H1 (cell line): ENCODE measurements at regions not wholly inside any gene's neighbourhood (a gene's known extent, or its start where the extent isn't known, plus 50 kb on each side); places are given as distances from the start of the nearest gene placed in this dataset.

Experiments used
- CTCF ChIA-PET: fragments of 300-600 bp; sonication (Branson Sonifier 250); formaldehyde crosslinking; loops from one replicate; lab custom pipeline; 2021; ENCODE audit not compliant: partially characterized antibody; lab: Charles Lee
- POLR2A ChIA-PET: fragments of 300-600 bp; sonication (Branson Sonifier 250); formaldehyde crosslinking; loops from one replicate; lab custom pipeline; 2021; ENCODE audit warnings: inconsistent platforms; ENCODE audit not compliant: partially characterized antibody; lab: Charles Lee
- DNase-seq, 2 experiments: peaks; one replicate each; pipeline versions ENCODE4 v3.0.0 to v3.0.0-alpha.2; 2010 to 2022; ENCODE audit warnings: low spot score in 2 of 2, low read depth in 1 of 2, mixed read lengths in 1 of 2
- FAIRE-seq: peaks from 2 replicates; lab custom pipeline; 2011; peaks lifted over from hg19 to GRCh38; lab: Jason Lieb, UNC
- H2AFZ ChIP-seq: 2 replicates; pipeline ENCODE4 v1.8.1; 2012; ENCODE audit warnings: low read length, inconsistent platforms
- H2AK5ac ChIP-seq: 2 replicates; pipeline ENCODE4 v1.6.1; 2013; ENCODE audit warnings: low read depth, low read length
- H2BK120ac ChIP-seq: replicated peaks from 2 replicates; pipeline ENCODE3; 2013; ENCODE audit warnings: low read depth, low read length, inconsistent platforms
- H2BK12ac ChIP-seq: 2 replicates; pipeline ENCODE4 v1.6.1; 2013; ENCODE audit warnings: low read depth, low read length
- H2BK15ac ChIP-seq: 2 replicates; pipeline ENCODE4 v1.6.1; 2013; ENCODE audit warnings: low read length
- H2BK20ac ChIP-seq: 2 replicates; pipeline ENCODE4 v1.6.1; 2013; ENCODE audit warnings: low read length
- H2BK5ac ChIP-seq: 2 replicates; pipeline ENCODE4 v1.6.1; 2013; ENCODE audit warnings: low read depth, low read length
- H3K14ac ChIP-seq: 2 replicates; pipeline ENCODE4 v1.6.1; 2013; ENCODE audit warnings: inconsistent platforms; ENCODE audit not compliant: insufficient read length
- H3K18ac ChIP-seq: 2 replicates; pipeline ENCODE4 v1.6.1; 2013; ENCODE audit warnings: low read length; ENCODE audit errors: extremely low read depth
- H3K23ac ChIP-seq: 2 replicates; pipeline ENCODE4 v1.6.1; 2013; ENCODE audit warnings: inconsistent platforms; ENCODE audit not compliant: insufficient read length
- H3K23me2 ChIP-seq: 2 replicates; pipeline ENCODE4 v1.6.1; 2013; ENCODE audit warnings: low read depth, low read length
- H3K27ac ChIP-seq: 2 replicates; pipeline ENCODE4 v1.6.1; 2011; ENCODE audit warnings: low read depth, low read length, inconsistent platforms
- H3K27me3 ChIP-seq, 4 experiments: replicated peaks in 1 of 4; 1 replicate in 1 of 4; 2 replicates in 3 of 4; pipeline versions ENCODE4 v1.6.1 to v1.8.1; 2011 to 2013; ENCODE audit warnings: low read length in 3 of 4, mild to moderate bottlenecking in 3 of 4, inconsistent platforms in 2 of 4, mixed read lengths in 2 of 4, moderate library complexity in 1 of 4; ENCODE audit not compliant: control insufficient read depth in 3 of 4, insufficient read depth in 3 of 4; ENCODE audit errors: extremely low read depth in 1 of 4
- H3K36me3 ChIP-seq, 4 experiments: 2 replicates each; pipeline versions ENCODE4 v1.6.1 to v1.8.1; 2011 to 2013; ENCODE audit warnings: mild to moderate bottlenecking in 4 of 4, low read length in 3 of 4, moderate library complexity in 2 of 4, control low read depth in 1 of 4, inconsistent platforms in 1 of 4; ENCODE audit not compliant: insufficient read depth in 4 of 4, control insufficient read depth in 2 of 4
- H3K4ac ChIP-seq: replicated peaks from 2 replicates; pipeline ENCODE3; 2013; ENCODE audit warnings: low read length, low read depth, mixed read lengths, inconsistent platforms; ENCODE audit not compliant: insufficient read length
- H3K4me1 ChIP-seq, 4 experiments: replicated peaks in 1 of 4; 1 replicate in 1 of 4; 2 replicates in 3 of 4; pipeline versions ENCODE4 v1.6.1 to v1.8.1; 2011 to 2013; ENCODE audit warnings: low read length in 3 of 4, inconsistent platforms in 2 of 4, mixed read lengths in 1 of 4; ENCODE audit not compliant: insufficient read depth in 4 of 4, control insufficient read depth in 3 of 4
- H3K4me2 ChIP-seq, 2 experiments: 2 replicates each; pipeline versions ENCODE4 v1.6.1 to v1.8.1; 2011 to 2013; ENCODE audit warnings: low read depth in 2 of 2, low read length in 2 of 2, control low read depth in 1 of 2, inconsistent platforms in 1 of 2, mild to moderate bottlenecking in 1 of 2; ENCODE audit not compliant: insufficient read depth in 1 of 2
- H3K4me3 ChIP-seq, 4 experiments: fragments of 200-600, 300-600 bp in 1 of 4; sonication (generic), shearing (Covaris generic), sonication (Bioruptor Twin) in 1 of 4; 2 replicates each; pipeline versions ENCODE4 v1.5.1 to v1.8.1; 2011 to 2016; ENCODE audit warnings: low read length in 4 of 4, low read depth in 3 of 4, control low read depth in 2 of 4, inconsistent platforms in 2 of 4, mild to moderate bottlenecking in 2 of 4, mixed read lengths in 1 of 4, moderate library complexity in 1 of 4; ENCODE audit not compliant: insufficient read depth in 2 of 4; ENCODE audit errors: extremely low read depth in 1 of 4
- H3K56ac ChIP-seq: replicated peaks from 2 replicates; pipeline ENCODE3; 2013; ENCODE audit warnings: low read depth, mild to moderate bottlenecking, mixed read lengths, low read length, inconsistent platforms; ENCODE audit not compliant: insufficient read length
- H3K79me1 ChIP-seq: 2 replicates; pipeline ENCODE4 v1.6.1; 2013; ENCODE audit warnings: low read depth, low read length, control low read depth
- H3K79me2 ChIP-seq, 2 experiments: 2 replicates each; pipeline versions ENCODE4 v1.6.1 to v1.8.1; 2012 to 2013; ENCODE audit warnings: low read length in 2 of 2, mild to moderate bottlenecking in 2 of 2, inconsistent platforms in 1 of 2; ENCODE audit not compliant: insufficient read depth in 2 of 2, control insufficient read depth in 1 of 2
- H3K9ac ChIP-seq, 4 experiments: replicated peaks in 1 of 4; 1 replicate in 1 of 4; 2 replicates in 3 of 4; pipeline versions ENCODE4 v1.6.1 to v1.8.1; 2011 to 2013; ENCODE audit warnings: low read depth in 3 of 4, low read length in 3 of 4, control low read depth in 2 of 4, mild to moderate bottlenecking in 2 of 4, moderate library complexity in 2 of 4, inconsistent platforms in 1 of 4; ENCODE audit errors: extremely low read depth in 1 of 4
- H3K9me3 ChIP-seq, 2 experiments: 2 replicates each; pipeline versions ENCODE4 v1.6.1 to v1.8.1; 2012 to 2013; ENCODE audit warnings: mild to moderate bottlenecking in 2 of 2, moderate library complexity in 2 of 2, control low read depth in 1 of 2, inconsistent platforms in 1 of 2, low read depth in 1 of 2, low read length in 1 of 2, mixed read lengths in 1 of 2; ENCODE audit not compliant: insufficient read depth in 2 of 2
- H4K20me1 ChIP-seq, 2 experiments: replicated peaks in 1 of 2; 2 replicates each; pipeline versions ENCODE3 to v1.8.1; 2011 to 2013; ENCODE audit warnings: inconsistent platforms in 2 of 2, low read length in 2 of 2, mild to moderate bottlenecking in 1 of 2; ENCODE audit not compliant: insufficient read depth in 2 of 2, control insufficient read depth in 1 of 2
- H4K5ac ChIP-seq: 2 replicates; pipeline ENCODE4 v1.6.1; 2013; ENCODE audit warnings: low read length, low read depth, mixed read lengths, inconsistent platforms; ENCODE audit not compliant: insufficient read length
- H4K8ac ChIP-seq: 2 replicates; pipeline ENCODE4 v1.8.0; 2013; ENCODE audit warnings: mild to moderate bottlenecking, moderate library complexity, low read length, inconsistent platforms; ENCODE audit not compliant: insufficient read depth; ENCODE audit errors: extremely low read depth
- H4K91ac ChIP-seq: replicated peaks from 2 replicates; pipeline ENCODE3; 2013; ENCODE audit warnings: low read length, mixed read lengths, inconsistent platforms; ENCODE audit not compliant: insufficient read length
- BACH1 ChIP-seq: IDR thresholded peaks from 2 replicates; pipeline ENCODE4 v1.6.1; 2012; ENCODE audit warnings: low read length, improper control_type of control experiment
- CHD1 ChIP-seq: IDR thresholded peaks from 2 replicates; pipeline ENCODE4 v1.6.1; 2012; ENCODE audit warnings: low read depth, low read length, improper control_type of control experiment
- FOSL1 ChIP-seq: IDR thresholded peaks from 2 replicates; pipeline ENCODE4 v1.6.1; 2011; ENCODE audit warnings: mild to moderate bottlenecking, low read depth, low read length, moderate library complexity; ENCODE audit not compliant: insufficient read depth
- GTF2F1 ChIP-seq: IDR thresholded peaks from 2 replicates; pipeline ENCODE4 v1.6.1; 2012; ENCODE audit warnings: low read depth, low read length, improper control_type of control experiment, borderline replicate concordance
- HDAC2 ChIP-seq, 2 experiments: fragments of 300-600 bp in 1 of 2; sonication (generic) in 1 of 2; IDR thresholded peaks; 2 replicates each; pipeline ENCODE4 v1.6.1; 2011 to 2012; ENCODE audit warnings: low read depth in 2 of 2, low read length in 2 of 2, mild to moderate bottlenecking in 2 of 2, moderate library complexity in 2 of 2, borderline replicate concordance in 1 of 2, inconsistent platforms in 1 of 2
- HDAC6 ChIP-seq: IDR thresholded peaks from one replicate; pipeline ENCODE4 v1.7.1; 2012; ENCODE audit warnings: low read depth, mild to moderate bottlenecking, inconsistent platforms, low read length, moderate library complexity
- JUND ChIP-seq: IDR thresholded peaks from 2 replicates; pipeline ENCODE4 v1.6.1; 2011; ENCODE audit warnings: mild to moderate bottlenecking, improper control_type of control experiment, low read length
- KDM4A ChIP-seq: IDR thresholded peaks from one replicate; pipeline ENCODE4 v1.7.1; 2012; ENCODE audit warnings: low read depth, mild to moderate bottlenecking, moderate library complexity, low read length, inconsistent platforms; ENCODE audit not compliant: severe bottlenecking
- POLR2AphosphoS5 ChIP-seq: IDR thresholded peaks from 2 replicates; pipeline ENCODE4 v1.6.1; 2011; ENCODE audit warnings: low read depth, low read length
- RFX5 ChIP-seq: IDR thresholded peaks from 2 replicates; pipeline ENCODE4 v1.6.1; 2011; ENCODE audit warnings: low read depth, low read length, improper control_type of control experiment, borderline replicate concordance
- RNF2 ChIP-seq: fragments of 200-900, 300-1000 bp; sonication (generic); IDR thresholded peaks from 2 replicates; pipeline ENCODE4 v1.7.1; 2016; ENCODE audit warnings: borderline replicate concordance, low read depth, mild to moderate bottlenecking, antibody characterized with exemption, low read length; ENCODE audit not compliant: poor library complexity, severe bottlenecking; ENCODE audit errors: missing control alignments
- SP1 ChIP-seq: IDR thresholded peaks from 2 replicates; pipeline ENCODE4 v1.6.1; 2011; ENCODE audit warnings: low read depth, low read length
- TAF7 ChIP-seq: optimal IDR thresholded peaks from 2 replicates; pipeline ENCODE3; 2011; ENCODE audit warnings: low read depth, mild to moderate bottlenecking, inconsistent platforms, low read length, moderate library complexity, borderline replicate concordance
- WGBS, 2 experiments: shearing (Covaris generic) in 1 of 2; methylation state at CpG; one replicate each; pipeline versions ENCODE4 v1.1.6 to v1.1.7; 2013 to 2015; ENCODE audit warnings: low lambda C conversion rate in 2 of 2, mixed read lengths in 2 of 2, inconsistent platforms in 1 of 2, low coverage in 1 of 2, missing lambda C conversion rate in 1 of 2; ENCODE audit not compliant: insufficient replicate concordance in 2 of 2, insufficient coverage in 1 of 2, insufficient read length in 1 of 2; ENCODE audit errors: extremely low coverage in 1 of 2, missing lambda C conversion rate in 1 of 2; 5-methylcytosine and 5-hydroxymethylcytosine counted together
- TF ChIP-seq, protein P1 (sequence below): IDR thresholded peaks from 2 replicates; pipeline ENCODE4 v1.6.1; 2012; ENCODE audit warnings: inconsistent platforms

GRCh38 chr4:183022617-183023016 is 76.4 kb upstream of the WWC2 start:
- no peaks in the 10 kb centered on the region for H3K9me3 ChIP-seq
- no peak overlapping the region for H2AFZ ChIP-seq
- no peak for FAIRE-seq
- no peak overlapping the region for H4K8ac ChIP-seq
- no peaks in the 10 kb centered on the region for H4K20me1 ChIP-seq
- H3K18ac ChIP-seq: no peak overlapping the region
- TF ChIP-seq, protein P1, sequence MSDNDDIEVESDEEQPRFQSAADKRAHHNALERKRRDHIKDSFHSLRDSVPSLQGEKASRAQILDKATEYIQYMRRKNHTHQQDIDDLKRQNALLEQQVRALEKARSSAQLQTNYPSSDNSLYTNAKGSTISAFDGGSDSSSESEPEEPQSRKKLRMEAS: no peak
- no peak for TF ChIP-seq JUND
- no peak for TF ChIP-seq SP1
- no peak for TF ChIP-seq RNF2
- TF ChIP-seq FOSL1: no peak
- no peak for TF ChIP-seq CHD1
- TF ChIP-seq HDAC6: no peak
- TF ChIP-seq TAF7: no peak
- TF ChIP-seq HDAC2 (IDR thresholded peaks at IDR 0.05; ENCODE audit: borderline replicate concordance in 1 of 2, low read depth in 2 of 2, low read length in 2 of 2): no peak
- TF ChIP-seq POLR2AphosphoS5: no peak
- TF ChIP-seq GTF2F1: no peak
- TF ChIP-seq BACH1: no peak
- no peak for TF ChIP-seq RFX5
- no peak for TF ChIP-seq KDM4A
- TF ChIP-seq, all 59 proteins: peak for 0
- DNase-seq: no peak
- CTCF ChIA-PET: interaction anchor here (1.2 to 1.4 kb wide), 3 partner anchors 9 to 242 kb away, joined by 3 to 6 read pairs (median 4); no protein-coding TSS in a partner anchor
- H3K4me1 ChIP-seq: no peaks in the 10 kb centered on the region
- H3K56ac ChIP-seq: no peak overlapping the region
- no peak overlapping the region for H2BK15ac ChIP-seq
- H3K27me3 ChIP-seq: no peaks in the 10 kb centered on the region
- no peak overlapping the region for H3K23ac ChIP-seq
- no peak overlapping the region for H2BK12ac ChIP-seq
- no peak overlapping the region for H2BK120ac ChIP-seq
- WGBS, 2 experiments: 93% methylated on average over 8 of the region's 8 CpGs; no CpG with 5 or more reads in 1 of the 2 experiments
- H2BK20ac ChIP-seq: no peak overlapping the region
- no peaks in the 10 kb centered on the region for H3K79me1 ChIP-seq
- H3K79me2 ChIP-seq: no peaks in the 10 kb centered on the region
- H3K36me3 ChIP-seq: no peaks in the 10 kb centered on the region
- H2AK5ac ChIP-seq: no peak overlapping the region
- no peak overlapping the region for H3K9ac ChIP-seq
- POLR2A ChIA-PET: no interaction called here
- H3K4me2 ChIP-seq: no peak overlapping the region
- H3K27ac ChIP-seq: no peak overlapping the region
- H3K4me3 ChIP-seq: no peak overlapping the region
- no peak overlapping the region for H3K14ac ChIP-seq
- no peak overlapping the region for H4K91ac ChIP-seq
- no peak overlapping the region for H2BK5ac ChIP-seq
- H3K4ac ChIP-seq: no peak overlapping the region
- H3K23me2 ChIP-seq: no peaks in the 10 kb centered on the region
- H4K5ac ChIP-seq: no peak overlapping the region
